Lung (tissue), 11 donors: ENCODE measurements at regions not wholly inside any gene's neighbourhood (a gene's known extent, or its start where the extent isn't known, plus 50 kb on each side); places are given as distances from the start of the nearest gene placed in this dataset.

Experiments
- ATAC-seq: fragments of 200-7000 bp; cut with Tn5 transposase; one replicate; pipeline ENCODE4 v1.9.1; 2020; ENCODE audit warnings: moderate number of reproducible peaks; ENCODE audit not compliant: insufficient read depth, low FRiP score
- DNase-seq, 3 donors: peaks; one replicate each; pipeline ENCODE4 v3.0.0-alpha.2; 2013 to 2017
- H3K27ac ChIP-seq, 2 donors: one replicate each; pipeline ENCODE4 v1.5.1; 2013; ENCODE audit warnings: mild to moderate bottlenecking in 2 of 2, moderate library complexity in 2 of 2, control low read depth in 1 of 2, inconsistent platforms in 1 of 2, low read depth in 1 of 2, low read length in 1 of 2
- H3K27me3 ChIP-seq, 3 donors: one replicate each; pipeline ENCODE4 v1.5.1; 2013; ENCODE audit warnings: low read length in 2 of 3; ENCODE audit not compliant: control insufficient read depth in 3 of 3, insufficient read depth in 3 of 3
- H3K36me3 ChIP-seq, 4 donors: one replicate each; pipeline ENCODE4 v1.5.1; 2013; ENCODE audit warnings: low read length in 4 of 4, mild to moderate bottlenecking in 1 of 4, moderate library complexity in 1 of 4; ENCODE audit not compliant: control insufficient read depth in 4 of 4, insufficient read depth in 4 of 4
- H3K4me1 ChIP-seq, 5 donors: one replicate each; pipeline ENCODE4 v1.5.1; 2013; ENCODE audit warnings: low read length in 5 of 5, mild to moderate bottlenecking in 2 of 5, moderate library complexity in 1 of 5; ENCODE audit not compliant: control insufficient read depth in 5 of 5, insufficient read depth in 5 of 5
- H3K4me3 ChIP-seq: one replicate; pipeline ENCODE4 v1.5.1; 2013; ENCODE audit warnings: mild to moderate bottlenecking, control low read depth, moderate library complexity
- H3K9ac ChIP-seq, 2 donors: one replicate each; pipeline ENCODE4 v1.5.1; 2013; ENCODE audit warnings: low read length in 2 of 2, control low read depth in 1 of 2; ENCODE audit not compliant: insufficient read depth in 1 of 2
- H3K9me3 ChIP-seq, 4 donors: one replicate each; pipeline ENCODE4 v1.5.1; 2013; ENCODE audit warnings: low read length in 3 of 4, mild to moderate bottlenecking in 1 of 4, moderate library complexity in 1 of 4; ENCODE audit not compliant: control insufficient read depth in 4 of 4, insufficient read depth in 3 of 4
- CTCF ChIP-seq: IDR thresholded peaks from 2 replicates; pipeline ENCODE4 v1.5.1; 2012; ENCODE audit warnings: mild to moderate bottlenecking; ENCODE audit errors: control extremely low read depth, extremely low read depth
- WGBS, 2 donors: extraction: QIAGEN DNeasy Blood & Tissue Kit; methylation state at CpG; one replicate each; pipeline ENCODE4 v1.1.7; 2013; 5-methylcytosine and 5-hydroxymethylcytosine counted together
- donor health status: control.
- donor health status: control.
- donor health status: Bipolar disorder and iron deficiency.
- donor health status: healthy.
- donor health status: DM: yes; HTN: yes; CAD: no.

GRCh38 chr12:84174115-84174514 lies 738.5 kb downstream of the SLC6A15 start:
- no peaks in the 10 kb centered on the region for H3K4me1 ChIP-seq
- H3K4me3 ChIP-seq, result no peak overlapping the region
- H3K36me3 ChIP-seq, result no peaks in the 10 kb centered on the region
- peaks cover 0 to 10% (median 0%) of the 10 kb centered on the region in 4 donors for H3K9me3 ChIP-seq
- 80 to 86% methylated on average over 5 of the region's 5 CpGs for WGBS, 2 donors
- DNase-seq, result no peak
- no peak for TF ChIP-seq CTCF
- no peak overlapping the region for H3K9ac ChIP-seq
- no peak for ATAC-seq
- H3K27me3 ChIP-seq, result no peaks in the 10 kb centered on the region
- no peak overlapping the region for H3K27ac ChIP-seq

- 83 to 86% methylated on average over 4 of the region's 4 CpGs for WGBS, 2 donors
- no peak for TF ChIP-seq CTCF
- Histone ChIP-seq H3K4me1 (no peaks in the 10 kb centered on the region), H3K4me3 (no peak overlapping the region), H3K9ac (no peak overlapping the region), H3K36me3 (no peaks in the 10 kb centered on the region), H3K27me3 (no peaks in the 10 kb centered on the region), H3K9me3 (peaks cover 0 to 10% (median 0%) of the 10 kb centered on the region in 4 donors), H3K27ac (no peak overlapping the region)
- DNase-seq (no peak), ATAC-seq (no peak)
Measured at GRCh38 chr12:84172823-84173424, 739.7 kb downstream of the SLC6A15 start.

- H3K9me3 ChIP-seq, result no peaks in the 10 kb centered on the region
- H3K27me3 ChIP-seq, result no peaks in the 10 kb centered on the region
- no peak for DNase-seq
- no peak overlapping the region for H3K4me3 ChIP-seq
- no peaks in the 10 kb centered on the region for H3K4me1 ChIP-seq
- H3K36me3 ChIP-seq, result no peaks in the 10 kb centered on the region
- ATAC-seq, result no peak
- 24 to 41% methylated on average over 1 of the region's 1 CpG for WGBS, 2 donors
- H3K9ac ChIP-seq, result no peak overlapping the region
- no peak overlapping the region for H3K27ac ChIP-seq
- no peak for TF ChIP-seq CTCF
Measured at GRCh38 chr12:84166812-84167211, 745.8 kb downstream of the SLC6A15 start.

- no peak for ATAC-seq
- H3K4me1 ChIP-seq, result no peaks in the 10 kb centered on the region
Measured at GRCh38 chr12:84165998-84166571, 746.5 kb downstream of the SLC6A15 start.

More at GRCh38 chr12:84165998-84166571, 746.5 kb downstream of the SLC6A15 start:
- no peak for DNase-seq
- Histone ChIP-seq H3K27ac (no peak overlapping the region), H3K36me3 (no peaks in the 10 kb centered on the region), H3K9me3 (no peaks in the 10 kb centered on the region), H3K9ac (no peak overlapping the region), H3K4me3 (no peak overlapping the region), H3K27me3 (no peaks in the 10 kb centered on the region)
- TF ChIP-seq CTCF, result no peak
- WGBS, 2 donors, result 61 to 63% methylated on average over 2 of the region's 2 CpGs
